ENCODE measurements at regions not wholly inside any gene's neighbourhood (a gene's known extent, or its start where the extent isn't known, plus 50 kb on each side); places are given as distances from the start of the nearest gene placed in this dataset.

DNA sequence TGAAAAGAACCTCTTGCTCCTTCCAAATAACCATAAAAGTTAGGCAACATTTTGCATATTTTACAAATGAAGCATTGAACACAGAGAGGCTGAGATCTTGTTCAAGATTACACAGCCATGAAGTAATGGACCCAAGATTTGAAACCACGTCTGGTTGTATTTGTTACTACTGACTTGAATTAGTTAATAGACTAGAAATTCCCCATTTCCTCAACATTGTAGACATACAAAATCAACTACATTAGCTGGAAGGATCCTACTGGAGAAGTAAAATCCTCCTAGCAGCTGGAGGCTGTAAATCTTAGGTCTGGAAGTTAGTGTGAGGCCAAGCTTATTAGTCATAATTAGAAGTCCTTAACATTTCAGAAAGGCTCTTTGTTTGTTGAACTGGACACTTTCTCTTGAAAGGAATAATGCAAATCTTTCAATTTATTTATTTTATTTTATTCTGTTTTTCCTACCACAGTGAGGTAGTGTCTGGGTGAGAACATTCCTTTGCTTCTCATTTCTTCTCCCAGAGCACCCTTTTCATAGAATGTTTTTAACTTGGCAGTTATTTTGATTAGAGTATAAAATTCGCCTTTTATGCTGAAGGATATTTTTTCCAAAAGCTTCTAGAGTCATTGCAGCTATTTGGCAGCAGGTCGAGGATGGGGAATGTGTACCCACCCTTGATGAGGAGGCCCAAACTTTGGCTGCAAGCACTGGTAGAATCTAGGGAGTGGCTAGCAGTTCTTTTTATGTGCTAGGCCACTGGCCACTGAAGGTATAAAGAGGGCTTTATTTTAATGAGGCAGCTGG, 62.0 kb upstream of the CLNK start:
- no peak for DNase-seq
- Histone ChIP-seq H3K27ac (ENCODE audit: low read length) (no peak overlapping the region), H3K36me3 (ENCODE audit: control insufficient read depth, insufficient read depth, low read length) (no peaks in the 10 kb centered on the region), H3K27me3 (ENCODE audit: control insufficient read depth, insufficient read depth, low read length) (no peaks in the 10 kb centered on the region), H3K9me3 (ENCODE audit: control insufficient read depth, low read depth, low read length) (no peaks in the 10 kb centered on the region), H3K4me3 (ENCODE audit: low read length) (no peak overlapping the region), H3K4me1 (ENCODE audit: control insufficient read depth, insufficient read depth, low read length) (no peaks in the 10 kb centered on the region)
- WGBS (ENCODE audit: insufficient coverage, low lambda C conversion rate) = no CpG with 5 or more reads among the region's 3 CpGs

DNA sequence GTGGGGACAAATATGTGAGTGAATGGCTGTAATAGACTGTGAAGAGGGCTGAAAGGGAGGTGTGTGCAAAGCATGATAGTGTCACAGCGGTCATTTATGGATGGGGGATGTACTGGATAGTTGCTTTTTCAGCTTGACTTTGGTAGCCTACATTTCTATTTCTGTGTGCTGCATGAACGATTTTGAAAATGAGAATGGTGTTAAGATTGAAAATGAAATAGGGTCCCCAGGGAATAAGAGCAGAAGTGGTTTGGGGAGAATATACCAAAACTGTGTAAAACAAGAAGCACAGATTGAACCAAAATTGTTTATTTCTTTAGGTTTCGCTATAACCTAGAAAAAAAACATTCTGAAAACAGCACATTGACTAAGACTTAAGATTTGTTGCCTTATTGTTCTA, 58.8 kb upstream of the CLNK start:
- Histone ChIP-seq H3K4me1 (ENCODE audit: control insufficient read depth, insufficient read depth, low read length) (no peaks in the 10 kb centered on the region), H3K4me3 (ENCODE audit: low read length) (no peak overlapping the region), H3K27ac (ENCODE audit: low read length) (no peak overlapping the region), H3K36me3 (ENCODE audit: control insufficient read depth, insufficient read depth, low read length) (no peaks in the 10 kb centered on the region), H3K9me3 (ENCODE audit: control insufficient read depth, low read depth, low read length) (no peaks in the 10 kb centered on the region), H3K27me3 (ENCODE audit: control insufficient read depth, insufficient read depth, low read length) (no peaks in the 10 kb centered on the region)
- WGBS (ENCODE audit: insufficient coverage, low lambda C conversion rate) = no CpG with 5 or more reads among the region's 3 CpGs
- no peak for DNase-seq

DNA sequence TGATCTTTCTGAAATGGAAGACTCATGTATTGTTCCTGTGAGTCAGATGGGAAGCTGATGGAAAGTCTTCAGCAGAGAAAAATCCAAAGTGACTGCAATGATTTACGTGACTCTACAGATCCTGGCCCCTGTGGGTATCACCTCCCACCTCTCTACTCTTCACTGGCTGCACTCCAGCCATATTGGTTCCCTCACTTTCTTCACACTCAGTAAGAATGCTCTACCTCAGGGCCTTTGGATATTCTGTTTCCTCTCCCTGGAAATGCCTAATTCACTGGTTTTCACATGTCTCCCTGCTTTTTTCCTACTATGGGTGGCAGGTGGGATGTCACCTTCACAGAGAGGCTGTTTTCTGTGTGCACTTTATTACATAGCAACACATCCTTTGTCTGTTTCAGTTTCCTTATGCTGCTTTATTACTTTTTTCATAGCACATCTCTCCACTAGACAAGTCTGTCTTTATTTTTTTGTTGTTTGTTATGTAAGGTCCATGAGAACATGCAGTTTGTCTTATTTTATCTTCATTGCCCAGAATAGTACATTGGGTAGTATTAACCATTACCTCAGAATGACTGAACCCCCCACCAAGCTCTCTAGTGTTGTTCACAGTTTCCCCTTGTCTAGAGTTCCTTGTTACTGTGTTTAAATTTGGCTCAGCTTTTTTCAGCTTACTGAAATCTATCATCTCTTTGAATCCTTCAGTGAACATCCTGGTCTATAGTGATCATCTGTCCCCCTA, 57.6 kb upstream of the CLNK start:
- DNase-seq = no peak
- H3K27me3 ChIP-seq (ENCODE audit: control insufficient read depth, insufficient read depth, low read length) = no peaks in the 10 kb centered on the region
- H3K4me3 ChIP-seq (ENCODE audit: low read length) = no peak overlapping the region
- no peaks in the 10 kb centered on the region for H3K36me3 ChIP-seq (ENCODE audit: control insufficient read depth, insufficient read depth, low read length)
- no peak overlapping the region for H3K27ac ChIP-seq (ENCODE audit: low read length)
- H3K9me3 ChIP-seq (ENCODE audit: control insufficient read depth, low read depth, low read length) = no peaks in the 10 kb centered on the region
- H3K4me1 ChIP-seq (ENCODE audit: control insufficient read depth, insufficient read depth, low read length) = no peaks in the 10 kb centered on the region
- no CpG with 5 or more reads among the region's 1 CpG for WGBS (ENCODE audit: insufficient coverage, low lambda C conversion rate)

DNA sequence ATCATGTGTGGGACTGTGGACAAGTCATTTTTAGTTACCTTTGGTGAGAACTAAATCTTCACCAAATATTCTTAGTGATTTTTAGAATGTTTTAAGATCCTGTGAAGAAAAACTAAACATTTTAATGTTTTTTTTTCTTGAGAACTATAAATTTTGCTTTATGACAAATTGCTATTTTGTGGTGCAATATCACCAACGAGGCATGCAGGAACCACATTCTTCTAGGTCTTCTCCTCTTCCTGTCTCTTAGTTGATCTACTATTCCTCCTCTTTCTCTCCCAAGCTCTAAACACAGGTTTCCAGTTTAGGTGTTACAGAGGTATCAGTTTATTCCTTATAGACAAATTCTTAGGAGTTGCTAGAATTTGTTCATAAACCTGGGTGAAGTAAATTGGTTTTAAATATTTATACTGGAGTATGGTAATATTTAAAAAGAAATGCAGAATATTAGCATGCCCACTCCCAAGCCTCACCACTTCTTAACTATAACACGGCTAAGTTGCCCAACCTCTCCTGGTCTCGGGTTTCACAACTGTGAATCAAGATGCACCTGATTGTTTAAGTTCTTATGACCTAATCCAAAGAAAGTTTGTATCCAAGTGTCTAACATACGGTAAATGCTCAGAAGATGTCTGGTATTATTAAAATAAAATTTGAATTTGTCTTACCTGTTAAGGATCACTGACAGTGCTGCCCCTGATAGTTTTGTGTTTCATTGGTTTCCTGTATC, 56.5 kb upstream of the CLNK start:
- no peaks in the 10 kb centered on the region for H3K36me3 ChIP-seq (ENCODE audit: control insufficient read depth, insufficient read depth, low read length)
- no peak for DNase-seq
- H3K27ac ChIP-seq (ENCODE audit: low read length) = no peak overlapping the region
- no peaks in the 10 kb centered on the region for H3K9me3 ChIP-seq (ENCODE audit: control insufficient read depth, low read depth, low read length)
- H3K4me3 ChIP-seq (ENCODE audit: low read length) = no peak overlapping the region
- no peaks in the 10 kb centered on the region for H3K27me3 ChIP-seq (ENCODE audit: control insufficient read depth, insufficient read depth, low read length)
- no peaks in the 10 kb centered on the region for H3K4me1 ChIP-seq (ENCODE audit: control insufficient read depth, insufficient read depth, low read length)
- 60% methylated on average over 1 of the region's 4 CpGs for WGBS (ENCODE audit: insufficient coverage, low lambda C conversion rate)

DNA sequence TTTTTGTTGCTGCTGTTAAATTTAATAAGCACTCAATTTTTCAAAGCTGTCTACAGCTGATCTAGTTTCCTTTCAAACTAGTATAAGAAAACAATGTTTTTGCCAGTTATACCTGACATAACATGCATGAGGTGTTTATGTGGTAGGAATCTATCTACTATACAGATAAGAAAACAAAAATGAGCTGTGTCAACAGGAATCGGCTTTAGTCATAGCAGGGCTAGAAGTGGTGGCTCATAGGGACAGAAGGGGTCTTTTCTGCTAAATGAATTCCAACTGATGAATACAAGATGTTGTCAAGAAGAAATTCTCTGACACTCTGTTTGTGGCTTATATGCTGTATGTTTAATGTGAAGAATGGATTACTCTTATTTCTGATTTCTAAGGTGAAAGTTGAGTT, 55.7 kb upstream of the CLNK start:
- WGBS (ENCODE audit: insufficient coverage, low lambda C conversion rate) = 83% methylated on average over 1 of the region's 1 CpG
- Histone ChIP-seq H3K4me3 (ENCODE audit: low read length) (no peak overlapping the region), H3K9me3 (ENCODE audit: control insufficient read depth, low read depth, low read length) (no peaks in the 10 kb centered on the region), H3K4me1 (ENCODE audit: control insufficient read depth, insufficient read depth, low read length) (no peaks in the 10 kb centered on the region), H3K27me3 (ENCODE audit: control insufficient read depth, insufficient read depth, low read length) (no peaks in the 10 kb centered on the region), H3K27ac (ENCODE audit: low read length) (no peak overlapping the region), H3K36me3 (ENCODE audit: control insufficient read depth, insufficient read depth, low read length) (no peaks in the 10 kb centered on the region)
- DNase-seq = no peak

DNA sequence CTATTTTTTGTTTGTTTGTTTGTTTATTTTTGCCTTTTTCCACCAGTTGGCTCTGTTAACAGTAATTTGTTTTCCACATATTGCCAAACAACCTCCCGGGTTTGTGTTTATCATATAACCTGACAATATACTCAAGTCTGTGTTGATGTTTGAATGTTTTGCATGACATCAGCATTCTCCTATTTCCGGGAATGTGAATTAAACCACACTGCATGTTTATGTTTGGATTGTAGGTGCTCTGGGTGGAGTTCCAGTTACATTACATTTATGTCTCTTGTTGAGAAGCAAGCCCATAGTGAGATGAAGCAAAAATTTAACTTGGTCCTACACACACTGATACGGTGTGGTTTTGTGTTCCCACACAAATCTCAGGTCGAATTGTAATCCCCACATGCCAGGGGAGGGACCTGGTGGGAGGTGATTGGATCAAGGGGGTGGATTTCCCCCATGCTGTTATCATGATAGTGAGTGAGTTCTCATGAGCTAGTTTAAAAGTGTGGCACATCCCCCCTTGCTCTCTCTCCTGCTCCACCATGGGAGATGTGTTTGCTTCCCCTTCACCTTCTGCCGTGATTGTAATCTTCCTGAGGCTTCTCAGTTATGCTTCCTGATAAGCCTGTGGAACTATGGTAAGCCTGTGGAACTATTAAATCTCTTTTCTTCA, 54.4 kb upstream of the CLNK start:
- Histone ChIP-seq H3K27me3 (ENCODE audit: control insufficient read depth, insufficient read depth, low read length) (no peaks in the 10 kb centered on the region), H3K36me3 (ENCODE audit: control insufficient read depth, insufficient read depth, low read length) (no peaks in the 10 kb centered on the region), H3K4me1 (ENCODE audit: control insufficient read depth, insufficient read depth, low read length) (no peaks in the 10 kb centered on the region), H3K27ac (ENCODE audit: low read length) (no peak overlapping the region), H3K9me3 (ENCODE audit: control insufficient read depth, low read depth, low read length) (no peaks in the 10 kb centered on the region), H3K4me3 (ENCODE audit: low read length) (no peak overlapping the region)
- WGBS (ENCODE audit: insufficient coverage, low lambda C conversion rate) = no CpG with 5 or more reads among the region's 5 CpGs
- no peak for DNase-seq

DNA sequence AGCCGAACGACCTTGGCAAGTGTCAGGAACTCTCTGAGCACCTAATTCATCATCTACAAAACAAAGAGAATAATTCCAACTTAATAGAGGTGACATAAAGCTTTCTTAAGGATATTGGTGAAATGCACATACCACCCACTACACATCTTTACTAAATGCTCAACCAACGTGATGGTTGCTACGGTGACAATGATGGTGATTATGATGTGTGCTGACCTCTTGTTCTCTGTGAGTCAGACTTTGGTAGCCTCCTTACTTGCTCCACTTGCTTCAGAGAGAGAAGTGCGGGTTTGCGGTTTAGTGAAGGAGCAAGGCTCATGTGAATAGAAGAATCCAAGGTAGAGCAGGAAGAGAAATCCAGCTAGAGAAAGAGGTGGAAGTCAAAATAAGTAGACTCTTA, 52.8 kb upstream of the CLNK start:
- no peak overlapping the region for H3K27ac ChIP-seq (ENCODE audit: low read length)
- no peaks in the 10 kb centered on the region for H3K9me3 ChIP-seq (ENCODE audit: control insufficient read depth, low read depth, low read length)
- no peaks in the 10 kb centered on the region for H3K4me1 ChIP-seq (ENCODE audit: control insufficient read depth, insufficient read depth, low read length)
- no peaks in the 10 kb centered on the region for H3K36me3 ChIP-seq (ENCODE audit: control insufficient read depth, insufficient read depth, low read length)
- DNase-seq = no peak
- H3K27me3 ChIP-seq (ENCODE audit: control insufficient read depth, insufficient read depth, low read length) = no peaks in the 10 kb centered on the region
- H3K4me3 ChIP-seq (ENCODE audit: low read length) = no peak overlapping the region
- WGBS (ENCODE audit: insufficient coverage, low lambda C conversion rate) = 100% methylated on average over 2 of the region's 6 CpGs

DNA sequence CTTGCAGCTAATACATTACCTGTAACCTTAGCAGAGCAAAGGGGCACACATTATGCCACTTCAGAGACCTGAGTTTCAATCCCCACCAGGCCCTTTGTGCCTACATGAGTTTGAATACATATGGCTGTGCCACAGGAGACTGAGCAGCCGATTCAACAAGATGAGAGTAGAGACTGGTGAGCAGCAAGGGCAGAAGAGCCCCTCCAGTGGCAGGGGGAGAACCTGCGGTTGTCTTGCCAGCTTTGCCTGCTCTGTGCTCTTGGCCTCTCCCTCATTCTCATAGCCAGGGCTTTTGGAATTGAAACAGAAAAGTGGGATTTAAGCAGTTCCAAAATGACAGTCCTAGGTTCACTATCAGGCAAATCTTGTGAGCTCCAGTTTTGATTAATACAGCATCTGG, 52.3 kb upstream of the CLNK start:
- no peak overlapping the region for H3K27ac ChIP-seq (ENCODE audit: low read length)
- no peaks in the 10 kb centered on the region for H3K4me1 ChIP-seq (ENCODE audit: control insufficient read depth, insufficient read depth, low read length)
- no peak overlapping the region for H3K4me3 ChIP-seq (ENCODE audit: low read length)
- H3K36me3 ChIP-seq (ENCODE audit: control insufficient read depth, insufficient read depth, low read length) = no peaks in the 10 kb centered on the region
- DNase-seq = no peak
- no CpG with 5 or more reads among the region's 2 CpGs for WGBS (ENCODE audit: insufficient coverage, low lambda C conversion rate)
- no peaks in the 10 kb centered on the region for H3K27me3 ChIP-seq (ENCODE audit: control insufficient read depth, insufficient read depth, low read length)
- H3K9me3 ChIP-seq (ENCODE audit: control insufficient read depth, low read depth, low read length) = no peaks in the 10 kb centered on the region

DNA sequence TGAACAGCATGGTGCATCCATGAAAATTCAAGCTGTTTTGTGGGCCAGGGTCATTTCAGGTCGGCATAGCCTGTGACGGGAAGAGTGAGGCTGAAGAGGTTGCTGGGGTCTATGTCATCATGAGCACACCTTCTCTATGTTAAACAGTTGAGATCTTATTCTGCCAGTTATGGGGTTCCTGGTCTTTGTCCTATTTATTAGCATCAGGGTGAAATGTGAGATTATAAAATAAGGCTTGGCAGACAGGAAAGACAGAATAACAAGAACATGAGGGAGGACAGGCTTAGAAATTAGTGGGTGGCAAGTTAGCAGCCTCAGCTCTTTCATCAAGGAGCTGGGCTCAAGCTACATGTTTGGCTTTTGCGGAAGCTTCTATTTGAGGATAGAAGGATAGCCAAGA, 51.7 kb upstream of the CLNK start:
- no peak overlapping the region for H3K27ac ChIP-seq (ENCODE audit: low read length)
- H3K4me1 ChIP-seq (ENCODE audit: control insufficient read depth, insufficient read depth, low read length) = no peaks in the 10 kb centered on the region
- H3K9me3 ChIP-seq (ENCODE audit: control insufficient read depth, low read depth, low read length) = no peaks in the 10 kb centered on the region
- H3K4me3 ChIP-seq (ENCODE audit: low read length) = no peak overlapping the region
- H3K36me3 ChIP-seq (ENCODE audit: control insufficient read depth, insufficient read depth, low read length) = no peaks in the 10 kb centered on the region
- no CpG with 5 or more reads among the region's 3 CpGs for WGBS (ENCODE audit: insufficient coverage, low lambda C conversion rate)
- DNase-seq = no peak
- no peaks in the 10 kb centered on the region for H3K27me3 ChIP-seq (ENCODE audit: control insufficient read depth, insufficient read depth, low read length)

DNA sequence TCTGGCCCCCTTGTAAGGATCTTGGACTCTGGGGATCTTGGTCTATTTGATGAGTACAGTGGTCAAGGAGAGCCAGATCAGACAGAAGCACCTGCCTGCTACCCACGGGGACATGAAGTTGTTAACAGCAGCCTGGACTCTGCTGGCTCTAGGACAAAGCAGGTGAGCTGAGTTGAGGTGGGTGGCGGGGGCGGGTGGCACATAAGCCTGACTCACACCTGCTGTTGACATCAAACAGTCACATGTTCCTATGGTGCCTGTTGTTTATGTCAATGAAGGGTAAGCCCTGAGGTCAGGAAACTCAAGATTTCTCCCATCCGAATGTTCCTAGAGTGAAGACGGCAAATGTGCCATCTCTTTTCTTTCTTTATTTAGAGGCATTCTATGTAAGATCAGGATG, 50.1 kb upstream of the CLNK start:
- DNase-seq = no peak
- Histone ChIP-seq H3K4me3 (ENCODE audit: low read length) (no peak overlapping the region), H3K27me3 (ENCODE audit: control insufficient read depth, insufficient read depth, low read length) (no peaks in the 10 kb centered on the region), H3K36me3 (ENCODE audit: control insufficient read depth, insufficient read depth, low read length) (no peaks in the 10 kb centered on the region), H3K4me1 (ENCODE audit: control insufficient read depth, insufficient read depth, low read length) (no peaks in the 10 kb centered on the region), H3K9me3 (ENCODE audit: control insufficient read depth, low read depth, low read length) (no peaks in the 10 kb centered on the region), H3K27ac (ENCODE audit: low read length) (no peak overlapping the region)
- no CpG with 5 or more reads among the region's 5 CpGs for WGBS (ENCODE audit: insufficient coverage, low lambda C conversion rate)
